HEK293T (cell line): ENCODE measurements at regions not wholly inside any gene's neighbourhood (a gene's known extent, or its start where the extent isn't known, plus 50 kb on each side); places are given as distances from the start of the nearest gene placed in this dataset.
A peak's percentile ranks its signal among the peaks of the same experiment; 100 is the strongest.

Source experiments
- CTCF ChIA-PET: fragments of 350-600 bp; formaldehyde crosslinking; extraction: SDS; loops from one replicate; lab custom pipeline; 2021; ENCODE audit warnings: antibody characterized with exemption, inconsistent platforms; lab: Yijun Ruan, JAX
- POLR2A ChIA-PET: fragments of 350-600 bp; formaldehyde crosslinking; extraction: SDS; loops from one replicate; lab custom pipeline; 2020; ENCODE audit warnings: antibody characterized with exemption, inconsistent platforms; lab: Yijun Ruan, JAX
- DNase-seq: peaks from one replicate; pipeline ENCODE4 v3.0.0; 2012; ENCODE audit warnings: mixed read lengths; ENCODE audit errors: extremely low spot score
- ARNT ChIP-seq: fragments of 450-650 bp; IDR thresholded peaks from 2 replicates; pipeline ENCODE4 v1.6.1; 2017; ENCODE audit warnings: mild to moderate bottlenecking
- BHLHE40 ChIP-seq: fragments of 450-650 bp; IDR thresholded peaks from 2 replicates; pipeline ENCODE4 v1.6.1; 2016; ENCODE audit warnings: mild to moderate bottlenecking, moderate library complexity, borderline replicate concordance
- CTBP1 ChIP-seq: fragments of 450-650 bp; IDR thresholded peaks from 2 replicates; pipeline ENCODE4 v1.6.1; 2016; ENCODE audit warnings: borderline replicate concordance
- ELF4 ChIP-seq: fragments of 450-650 bp; IDR thresholded peaks from 2 replicates; pipeline ENCODE4 v1.6.1; 2017; ENCODE audit warnings: antibody characterized with exemption
- FOXA1 ChIP-seq: fragments of 450-650 bp; IDR thresholded peaks from 2 replicates; pipeline ENCODE4 v1.6.1; 2016; ENCODE audit warnings: mild to moderate bottlenecking
- FOXK2 ChIP-seq: fragments of 450-650 bp; IDR thresholded peaks from 2 replicates; pipeline ENCODE4 v1.6.1; 2016; ENCODE audit warnings: mild to moderate bottlenecking
- FOXM1 ChIP-seq: fragments of 450-650 bp; IDR thresholded peaks from 2 replicates; pipeline ENCODE4 v1.6.1; 2017; ENCODE audit warnings: mild to moderate bottlenecking, borderline replicate concordance
- HDGF ChIP-seq: fragments of 450-650 bp; IDR thresholded peaks from 2 replicates; pipeline ENCODE4 v1.6.1; 2017; ENCODE audit warnings: antibody characterized with exemption, borderline replicate concordance
- L3MBTL2 ChIP-seq: fragments of 450-650 bp; conservative IDR thresholded peaks from 2 replicates; pipeline ENCODE4 v1.6.1; 2016; ENCODE audit warnings: mild to moderate bottlenecking
- LEF1 ChIP-seq: fragments of 450-650 bp; IDR thresholded peaks from 2 replicates; pipeline ENCODE4 v1.6.1; 2017; ENCODE audit warnings: mild to moderate bottlenecking, borderline replicate concordance
- NFRKB ChIP-seq: fragments of 450-650 bp; IDR thresholded peaks from 2 replicates; pipeline ENCODE4 v1.6.1; 2016; ENCODE audit warnings: mild to moderate bottlenecking, moderate library complexity
- PKNOX1 ChIP-seq: fragments of 450-650 bp; IDR thresholded peaks from 2 replicates; pipeline ENCODE4 v1.6.1; 2016
- SP1 ChIP-seq: fragments of 450-650 bp; IDR thresholded peaks from 2 replicates; pipeline ENCODE4 v1.6.1; 2017
- SUZ12 ChIP-seq: fragments of 450-650 bp; IDR thresholded peaks from 2 replicates; pipeline ENCODE4 v1.6.1; 2016; ENCODE audit warnings: mild to moderate bottlenecking
- TARDBP ChIP-seq: fragments of 450-650 bp; IDR thresholded peaks from 2 replicates; pipeline ENCODE4 v1.6.1; 2016
- ZNF384 ChIP-seq: fragments of 450-650 bp; IDR thresholded peaks from 2 replicates; pipeline ENCODE4 v1.6.1; 2016

- POLR2A ChIA-PET, result no interaction called here
- TF ChIP-seq ZNF384 (no peak), FOXK2 (no peak), FOXM1 (no peak), FOXA1 (no peak), PKNOX1 (no peak), ARNT (no peak), ELF4 (no peak), SUZ12 (no peak), LEF1 (no peak), NFRKB (no peak), HDGF (no peak), BHLHE40 (no peak), L3MBTL2 (no peak), SP1 (no peak), TARDBP (no peak), CTBP1 (no peak)
- CTCF ChIA-PET, result no interaction called here
- no peak for DNase-seq
These were observed 56.6 kb upstream of the GPC6 start for GRCh38 chr13:93169980-93170379.

GRCh38 chr13:93172109-93172508 is 54.5 kb upstream of the GPC6 start:
- no peak for TF ChIP-seq NFRKB
- no peak for TF ChIP-seq BHLHE40
- TF ChIP-seq ZNF384, result no peak
- TF ChIP-seq L3MBTL2, result no peak
- no peak for TF ChIP-seq SP1
- no peak for TF ChIP-seq FOXM1
- DNase-seq, result peak; percentile 31
- ChIA-PET CTCF (no interaction called here), POLR2A (no interaction called here)

GRCh38 chr13:93173654-93174053 is 53.0 kb upstream of the GPC6 start:
- CTCF ChIA-PET, result no interaction called here
- no peak for DNase-seq
- no peak for TF ChIP-seq BHLHE40
- no peak for TF ChIP-seq NFRKB
- no peak for TF ChIP-seq CTBP1
- TF ChIP-seq FOXM1, result no peak
- no peak for TF ChIP-seq PKNOX1
- TF ChIP-seq ZNF384, result no peak
- no peak for TF ChIP-seq SP1
- TF ChIP-seq FOXA1, result no peak
- TF ChIP-seq ELF4, result no peak
- no peak for TF ChIP-seq TARDBP
- TF ChIP-seq LEF1, result no peak
- no peak for TF ChIP-seq ARNT
- no peak for TF ChIP-seq HDGF
- no peak for TF ChIP-seq FOXK2
- no peak for TF ChIP-seq SUZ12
- no peak for TF ChIP-seq L3MBTL2
- POLR2A ChIA-PET, result no interaction called here

GRCh38 chr13:93174260-93174659 is 52.3 kb upstream of the GPC6 start:
- no peak for TF ChIP-seq ELF4
- no peak for TF ChIP-seq ARNT
- TF ChIP-seq FOXA1, result no peak
- POLR2A ChIA-PET, result no interaction called here
- CTCF ChIA-PET, result no interaction called here
- DNase-seq, result no peak
